ENCODE measurements at regions not wholly inside any gene's neighbourhood (a gene's known extent, or its start where the extent isn't known, plus 50 kb on each side); places are given as distances from the start of the nearest gene placed in this dataset.
"Not testable (repeated sequence)": the region's sequence is repeated elsewhere in the genome, so short reads cannot be mapped to it uniquely, and the experiment has no call there.

DNA sequence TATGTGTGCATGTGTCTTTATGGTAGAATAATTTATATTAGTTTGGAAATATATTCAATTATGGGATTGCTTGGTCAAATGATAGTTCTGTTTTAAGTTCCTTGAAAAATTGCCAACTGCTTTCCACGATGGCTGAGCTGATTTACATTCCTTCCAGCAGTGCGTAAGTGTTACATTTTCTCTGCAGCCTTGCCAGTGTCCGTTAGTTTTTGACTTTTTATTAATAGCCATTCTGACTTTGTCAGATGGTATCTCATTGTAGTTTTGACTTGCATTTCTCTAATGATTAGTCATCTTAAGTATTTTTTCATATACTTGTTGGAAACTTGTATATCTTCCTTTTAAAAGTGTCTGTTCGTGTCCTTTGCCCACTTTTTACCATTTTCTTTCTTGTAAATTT is 434.2 kb upstream of the POT1 start:
- no peak for DNase-seq

GRCh38 chr7:125358551-125359167 is 429.0 kb upstream of the POT1 start:
- no peak for DNase-seq

GRCh38 chr7:125357676-125358455 is 428.2 kb upstream of the POT1 start:
- DNase-seq, result no peak

DNA sequence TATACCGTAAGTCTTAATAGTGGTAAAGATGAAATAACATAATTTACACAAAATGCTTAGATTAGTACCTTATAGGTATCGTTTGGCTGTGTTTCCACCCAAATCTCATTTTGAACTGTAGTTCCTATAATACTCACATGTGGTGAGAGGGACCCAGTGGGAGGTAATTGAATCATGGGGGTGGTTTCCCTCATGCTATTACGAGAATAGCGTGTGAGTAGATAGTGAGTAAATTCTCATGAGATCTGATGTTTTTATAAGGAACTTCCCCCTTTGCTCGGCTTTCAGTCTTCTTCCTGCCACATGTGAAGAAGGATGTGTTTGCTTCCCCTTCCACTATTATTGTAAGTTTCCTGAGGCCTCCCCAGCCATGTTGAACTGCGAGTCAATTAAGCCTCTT is 426.3 kb upstream of the POT1 start:
- no peak for DNase-seq

GRCh38 chr7:125347269-125347668 is 417.6 kb upstream of the POT1 start:
- DNase-seq, result no peak

GRCh38 chr7:125338110-125338509 is 408.5 kb upstream of the POT1 start:
- DNase-seq, result no peak

DNA sequence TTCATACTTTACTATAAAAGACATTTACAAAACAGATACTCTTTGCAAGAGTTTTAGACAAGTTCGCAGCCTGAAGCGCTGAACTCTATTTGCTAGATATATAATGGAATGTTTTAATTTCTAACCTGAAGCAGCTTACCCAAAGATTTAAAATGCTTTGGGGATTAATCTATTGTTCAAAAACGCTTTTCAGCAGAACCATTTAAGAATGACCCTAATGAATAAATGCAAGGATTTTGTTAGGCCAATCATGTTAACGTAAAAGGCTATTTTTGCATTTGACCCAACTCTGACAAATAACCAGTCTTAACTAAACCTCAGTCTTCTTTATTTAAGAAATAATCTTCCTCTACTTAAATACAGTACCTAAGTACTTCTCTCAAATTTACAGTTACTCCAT is 406.7 kb upstream of the POT1 start:
- DNase-seq, result no peak

DNA sequence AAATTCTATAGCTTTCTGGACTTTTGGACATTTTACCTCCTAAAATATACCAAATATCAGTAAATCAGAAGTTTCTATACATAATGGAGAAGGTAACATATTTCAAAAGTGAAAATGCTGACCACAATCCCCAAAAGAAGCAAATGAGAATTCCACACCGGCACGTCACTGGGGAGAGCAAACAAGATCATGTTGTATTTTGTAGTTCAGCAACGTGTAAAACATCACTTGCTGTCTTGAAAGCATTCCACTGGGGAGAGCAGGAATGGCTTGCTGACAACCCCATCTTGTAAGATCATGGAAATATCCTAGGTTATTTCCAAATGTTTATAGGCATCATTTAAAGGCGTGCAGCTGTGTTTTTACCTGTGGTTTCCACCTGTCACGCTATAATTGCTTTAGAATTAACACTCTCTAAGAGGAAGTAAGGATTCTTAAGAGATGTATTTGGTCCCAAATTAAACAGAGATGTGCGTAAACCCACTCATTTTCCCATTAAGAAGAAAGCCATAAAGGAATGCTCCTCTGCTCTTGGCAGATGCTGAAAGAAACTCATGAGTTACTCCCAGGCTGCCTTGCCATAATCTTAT is 397.1 kb upstream of the POT1 start:
- no peak for DNase-seq

DNA sequence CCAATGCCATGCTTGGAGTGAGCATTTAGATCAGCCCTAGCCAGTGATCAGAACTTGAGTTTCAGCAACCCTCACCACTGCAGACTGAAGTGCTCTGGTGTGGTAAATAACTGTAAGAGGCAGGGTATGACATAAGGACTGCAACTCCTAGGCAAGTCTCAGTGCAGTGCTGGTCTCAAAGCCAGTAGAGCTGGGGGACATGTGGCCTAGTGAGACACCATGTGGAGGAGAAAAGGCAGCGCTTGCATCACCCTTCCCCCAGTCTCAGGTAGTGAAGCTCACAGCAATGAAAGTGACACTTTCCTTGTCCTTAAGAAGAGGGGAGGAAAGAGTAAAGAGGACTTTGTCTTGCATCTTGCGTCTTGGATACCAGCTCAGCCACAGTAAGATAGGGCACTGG is 386.8 kb upstream of the POT1 start:
- DNase-seq, result no peak

DNA sequence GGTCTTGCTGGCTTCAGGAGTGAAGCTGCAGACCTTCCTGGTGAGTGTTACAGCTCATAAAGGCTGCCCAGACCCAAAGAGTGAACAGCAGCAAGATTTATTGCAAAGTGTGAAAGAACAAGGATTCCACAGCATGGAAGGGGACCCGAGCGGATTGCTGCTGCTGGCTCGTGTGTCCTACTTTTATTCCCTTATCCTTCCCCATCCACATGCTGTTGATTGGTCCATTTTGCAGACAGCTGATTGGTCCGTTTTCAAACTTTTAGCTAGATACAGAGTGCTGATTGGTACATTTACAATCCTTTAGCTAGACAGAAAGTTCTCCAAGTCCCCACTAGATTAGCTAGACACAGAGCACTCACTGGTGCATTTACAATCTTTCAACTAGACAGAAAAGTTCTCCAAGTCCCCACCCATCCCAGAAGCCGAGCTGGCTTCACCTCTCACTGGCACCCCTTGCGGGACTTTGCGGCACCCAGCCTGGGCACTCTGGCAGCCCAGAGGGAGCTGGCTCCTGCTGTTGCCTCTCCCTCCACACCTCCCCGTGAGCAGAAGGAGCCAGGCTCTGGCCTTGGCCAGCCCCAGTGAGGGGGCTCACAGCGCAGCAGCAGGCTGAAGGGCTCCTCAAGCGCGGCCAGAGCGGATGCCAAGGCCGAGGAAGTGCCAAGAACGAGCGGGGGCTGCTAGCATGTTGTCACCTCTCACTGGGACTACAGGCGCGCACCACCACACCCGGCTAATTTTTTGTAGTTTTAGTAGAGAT is 369.6 kb upstream of the POT1 start:
- DNase-seq, result no peak

DNA sequence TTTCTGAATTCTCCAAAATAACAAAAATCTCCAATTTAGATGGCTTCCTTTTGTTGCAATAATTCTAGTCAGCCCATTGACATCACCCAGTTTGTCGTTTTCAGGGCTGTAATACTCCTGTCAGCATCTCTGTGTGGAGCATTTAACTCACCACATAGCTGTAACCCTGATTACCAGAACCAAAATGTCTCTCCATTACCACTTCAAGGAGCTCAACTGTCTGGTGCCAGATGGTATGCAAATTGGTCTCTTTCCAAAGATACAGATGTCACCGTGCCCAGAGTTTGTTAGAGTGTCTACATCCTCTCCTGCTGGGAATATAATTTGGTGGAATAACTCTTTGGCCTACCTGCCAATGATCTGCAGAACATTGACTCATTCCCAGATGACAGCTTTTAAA is 350.3 kb upstream of the POT1 start:
- DNase-seq, result no peak

GRCh38 chr7:125278318-125278717 is 348.7 kb upstream of the POT1 start:
- DNase-seq, result no peak

DNA sequence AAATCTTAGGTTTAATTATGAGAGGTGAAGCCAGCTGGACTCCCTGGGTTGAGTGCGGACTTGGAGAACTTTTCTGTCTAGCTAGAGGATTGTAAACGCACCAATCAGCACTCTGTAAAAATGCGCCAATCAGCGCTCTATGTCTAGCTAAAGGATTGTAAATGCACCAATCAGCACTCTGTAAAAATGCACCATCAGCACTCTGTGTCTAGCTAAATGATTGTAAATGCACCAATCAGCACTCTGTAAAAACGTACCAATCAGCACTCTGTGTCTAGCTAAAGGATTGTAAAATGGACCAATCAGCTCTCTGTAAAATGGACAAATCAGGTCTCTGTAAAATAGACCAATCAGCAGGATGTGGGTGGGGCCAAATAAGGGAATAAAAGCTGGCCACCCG is 345.1 kb upstream of the POT1 start:
- not testable (repeated sequence) for DNase-seq

DNA sequence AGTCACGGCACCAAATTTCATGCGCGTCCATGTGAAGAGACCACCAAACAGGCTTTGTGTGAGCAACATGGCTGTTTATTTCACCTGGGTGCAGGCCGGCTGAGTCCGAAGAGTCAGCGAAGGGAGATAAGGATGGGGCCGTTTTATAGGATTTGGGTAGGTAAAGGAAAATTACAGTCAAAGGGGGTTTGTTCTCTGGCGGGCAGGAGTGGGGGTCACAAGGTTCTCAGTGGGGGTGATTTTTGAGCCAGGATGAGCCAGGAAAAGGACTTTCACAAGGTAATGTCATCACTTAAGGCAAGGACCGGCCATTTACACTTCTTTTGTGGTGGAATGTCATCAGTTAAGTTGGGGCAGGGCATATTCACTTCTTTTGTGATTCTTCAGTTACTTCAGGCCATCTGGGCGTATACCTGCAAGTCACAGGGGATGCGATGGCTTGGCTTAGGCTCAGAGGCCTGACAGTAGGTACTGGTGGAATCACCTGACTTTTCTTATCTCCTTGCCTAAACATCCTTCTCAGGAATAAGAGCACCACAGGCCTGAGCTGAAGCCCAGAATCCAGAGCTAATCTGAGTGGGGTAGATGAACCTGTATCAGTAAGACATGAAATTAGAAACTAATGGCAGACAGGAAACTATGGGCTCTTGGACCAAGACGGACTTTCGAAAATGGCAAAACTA is 334.7 kb upstream of the POT1 start:
- DNase-seq, result not testable (repeated sequence)

DNA sequence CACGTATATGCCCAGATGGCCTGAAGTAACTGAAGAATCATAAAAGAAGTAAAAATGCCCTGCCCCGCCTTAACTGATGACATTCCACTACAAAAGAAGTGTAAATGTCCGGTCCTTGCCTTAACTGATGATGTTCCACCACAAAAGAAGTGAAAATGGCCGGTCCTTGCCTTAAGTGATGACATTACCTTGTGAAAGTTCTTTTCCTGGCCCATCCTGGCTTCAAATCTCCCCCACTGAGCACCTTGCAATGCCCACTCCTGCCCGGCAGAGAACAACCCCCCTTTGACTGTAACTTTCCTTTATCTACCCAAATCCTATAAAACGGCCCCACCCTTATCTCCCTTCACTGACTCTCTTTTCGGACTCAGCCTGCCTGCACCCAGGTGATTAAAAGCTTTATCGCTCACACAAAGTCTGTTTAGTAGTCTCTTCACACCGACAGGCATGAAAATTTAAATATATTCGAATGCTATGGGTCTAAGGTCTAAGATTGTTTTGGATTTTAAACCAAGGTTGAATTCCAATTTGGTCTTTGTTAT is 329.3 kb upstream of the POT1 start:
- not testable (repeated sequence) for DNase-seq

- DNase-seq, result no peak
Observed at GRCh38 chr7:125257617-125258016, 328.0 kb upstream of the POT1 start.

DNA sequence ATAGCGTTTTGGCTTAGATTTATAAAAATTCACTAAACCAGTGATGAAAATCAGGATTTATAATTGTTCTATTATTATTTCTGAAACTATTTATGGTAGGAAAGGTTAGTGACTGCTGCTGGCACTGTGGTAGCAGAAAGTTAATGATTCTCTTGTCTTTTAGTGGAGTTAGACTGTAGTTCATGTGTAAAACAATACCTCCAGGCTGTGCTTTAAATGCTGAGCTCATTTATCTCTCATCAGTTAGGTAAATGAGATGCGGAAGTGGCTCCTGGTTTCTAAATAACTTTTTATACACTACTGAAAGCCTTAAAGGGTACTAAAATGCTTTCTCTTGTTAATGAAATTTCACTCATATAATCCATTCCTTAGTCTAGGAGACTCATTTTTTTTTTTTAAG is 326.8 kb upstream of the POT1 start:
- no peak for DNase-seq

DNA sequence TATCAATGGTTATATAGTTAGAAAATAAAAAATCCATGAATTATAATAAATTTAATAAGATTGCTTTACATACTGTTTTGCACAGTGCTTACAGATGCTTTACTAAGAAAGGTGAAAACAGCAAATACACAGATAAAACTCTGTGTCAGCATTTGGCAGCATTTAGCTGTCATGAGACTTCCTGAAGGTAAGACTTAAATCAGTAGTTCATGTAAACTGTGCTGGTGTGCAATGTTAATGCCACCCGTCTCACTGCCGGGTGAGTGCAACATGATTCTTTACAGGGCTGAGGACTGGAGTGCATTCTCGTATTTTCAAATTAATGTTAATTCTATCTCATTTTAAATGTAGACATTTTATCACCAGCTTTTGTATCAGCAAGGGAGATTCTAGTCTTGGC is 326.2 kb upstream of the POT1 start:
- no peak for DNase-seq

- DNase-seq, result no peak
Observed at GRCh38 chr7:125254566-125254965, 324.9 kb upstream of the POT1 start.

- no peak for DNase-seq
Observed at GRCh38 chr7:125253452-125254190, 324.0 kb upstream of the POT1 start.

- no peak for DNase-seq
Observed at GRCh38 chr7:125247514-125248098, 318.0 kb upstream of the POT1 start.
